ENCODE measurements at regions not wholly inside any gene's neighbourhood (a gene's known extent, or its start where the extent isn't known, plus 50 kb on each side); places are given as distances from the start of the nearest gene placed in this dataset.

DNA sequence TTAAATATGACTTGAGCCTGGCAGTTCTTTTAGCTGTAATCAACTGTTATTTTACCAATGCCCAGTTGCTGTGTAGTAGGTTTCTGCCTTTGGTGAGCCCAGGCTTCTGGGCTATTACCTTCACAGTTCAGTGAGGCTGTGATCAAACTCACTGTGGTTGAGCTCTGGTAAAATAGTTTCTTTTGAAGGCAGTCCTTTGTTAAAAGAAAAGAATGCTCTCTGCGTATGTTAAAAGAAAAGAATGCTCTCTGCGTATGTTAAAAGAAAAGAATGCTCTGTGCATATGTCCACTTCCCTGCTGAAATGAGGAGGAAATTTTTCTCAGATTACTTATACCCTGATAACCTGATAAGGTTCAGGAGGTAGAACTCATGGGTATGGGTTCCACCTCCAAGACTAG is 244.3 kb downstream of the RNF144A start:
- TF ChIP-seq, protein P1, sequence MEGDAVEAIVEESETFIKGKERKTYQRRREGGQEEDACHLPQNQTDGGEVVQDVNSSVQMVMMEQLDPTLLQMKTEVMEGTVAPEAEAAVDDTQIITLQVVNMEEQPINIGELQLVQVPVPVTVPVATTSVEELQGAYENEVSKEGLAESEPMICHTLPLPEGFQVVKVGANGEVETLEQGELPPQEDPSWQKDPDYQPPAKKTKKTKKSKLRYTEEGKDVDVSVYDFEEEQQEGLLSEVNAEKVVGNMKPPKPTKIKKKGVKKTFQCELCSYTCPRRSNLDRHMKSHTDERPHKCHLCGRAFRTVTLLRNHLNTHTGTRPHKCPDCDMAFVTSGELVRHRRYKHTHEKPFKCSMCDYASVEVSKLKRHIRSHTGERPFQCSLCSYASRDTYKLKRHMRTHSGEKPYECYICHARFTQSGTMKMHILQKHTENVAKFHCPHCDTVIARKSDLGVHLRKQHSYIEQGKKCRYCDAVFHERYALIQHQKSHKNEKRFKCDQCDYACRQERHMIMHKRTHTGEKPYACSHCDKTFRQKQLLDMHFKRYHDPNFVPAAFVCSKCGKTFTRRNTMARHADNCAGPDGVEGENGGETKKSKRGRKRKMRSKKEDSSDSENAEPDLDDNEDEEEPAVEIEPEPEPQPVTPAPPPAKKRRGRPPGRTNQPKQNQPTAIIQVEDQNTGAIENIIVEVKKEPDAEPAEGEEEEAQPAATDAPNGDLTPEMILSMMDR (IDR thresholded peaks at IDR 0.05; ENCODE audit: low read depth, low read length), result no peak
- TF ChIP-seq POLR2A (IDR thresholded peaks at IDR 0.05; ENCODE audit: extremely low read depth, insufficient read length) (no peak), MYC (IDR thresholded peaks at IDR 0.05; ENCODE audit: low read depth, low read length) (no peak)
- TF ChIP-seq, protein P2, sequence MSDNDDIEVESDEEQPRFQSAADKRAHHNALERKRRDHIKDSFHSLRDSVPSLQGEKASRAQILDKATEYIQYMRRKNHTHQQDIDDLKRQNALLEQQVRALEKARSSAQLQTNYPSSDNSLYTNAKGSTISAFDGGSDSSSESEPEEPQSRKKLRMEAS (IDR thresholded peaks at IDR 0.05; ENCODE audit: low read depth, low read length), result no peak

Data from NB4 (cell line).